H1 (cell line): ENCODE measurements at regions not wholly inside any gene's neighbourhood (a gene's known extent, or its start where the extent isn't known, plus 50 kb on each side); places are given as distances from the start of the nearest gene placed in this dataset.

ENCODE experiments used
- CTCF ChIA-PET: fragments of 300-600 bp; sonication (Branson Sonifier 250); formaldehyde crosslinking; loops from one replicate; lab custom pipeline; 2021; ENCODE audit not compliant: partially characterized antibody; lab: Charles Lee
- POLR2A ChIA-PET: fragments of 300-600 bp; sonication (Branson Sonifier 250); formaldehyde crosslinking; loops from one replicate; lab custom pipeline; 2021; ENCODE audit warnings: inconsistent platforms; ENCODE audit not compliant: partially characterized antibody; lab: Charles Lee
- DNase-seq, 2 experiments: peaks; one replicate each; pipeline versions ENCODE4 v3.0.0 to v3.0.0-alpha.2; 2010 to 2022; ENCODE audit warnings: low spot score in 2 of 2, low read depth in 1 of 2, mixed read lengths in 1 of 2
- FAIRE-seq: peaks from 2 replicates; lab custom pipeline; 2011; peaks lifted over from hg19 to GRCh38; lab: Jason Lieb, UNC
- H2AFZ ChIP-seq: 2 replicates; pipeline ENCODE4 v1.8.1; 2012; ENCODE audit warnings: low read length, inconsistent platforms
- H2AK5ac ChIP-seq: 2 replicates; pipeline ENCODE4 v1.6.1; 2013; ENCODE audit warnings: low read depth, low read length
- H2BK120ac ChIP-seq: replicated peaks from 2 replicates; pipeline ENCODE3; 2013; ENCODE audit warnings: low read depth, low read length, inconsistent platforms
- H2BK12ac ChIP-seq: 2 replicates; pipeline ENCODE4 v1.6.1; 2013; ENCODE audit warnings: low read depth, low read length
- H2BK15ac ChIP-seq: 2 replicates; pipeline ENCODE4 v1.6.1; 2013; ENCODE audit warnings: low read length
- H2BK20ac ChIP-seq: 2 replicates; pipeline ENCODE4 v1.6.1; 2013; ENCODE audit warnings: low read length
- H2BK5ac ChIP-seq: 2 replicates; pipeline ENCODE4 v1.6.1; 2013; ENCODE audit warnings: low read depth, low read length
- H3K14ac ChIP-seq: 2 replicates; pipeline ENCODE4 v1.6.1; 2013; ENCODE audit warnings: inconsistent platforms; ENCODE audit not compliant: insufficient read length
- H3K18ac ChIP-seq: 2 replicates; pipeline ENCODE4 v1.6.1; 2013; ENCODE audit warnings: low read length; ENCODE audit errors: extremely low read depth
- H3K23ac ChIP-seq: 2 replicates; pipeline ENCODE4 v1.6.1; 2013; ENCODE audit warnings: inconsistent platforms; ENCODE audit not compliant: insufficient read length
- H3K23me2 ChIP-seq: 2 replicates; pipeline ENCODE4 v1.6.1; 2013; ENCODE audit warnings: low read depth, low read length
- H3K27ac ChIP-seq: 2 replicates; pipeline ENCODE4 v1.6.1; 2011; ENCODE audit warnings: low read depth, low read length, inconsistent platforms
- H3K27me3 ChIP-seq, 4 experiments: replicated peaks in 1 of 4; 1 replicate in 1 of 4; 2 replicates in 3 of 4; pipeline versions ENCODE4 v1.6.1 to v1.8.1; 2011 to 2013; ENCODE audit warnings: low read length in 3 of 4, mild to moderate bottlenecking in 3 of 4, inconsistent platforms in 2 of 4, mixed read lengths in 2 of 4, moderate library complexity in 1 of 4; ENCODE audit not compliant: control insufficient read depth in 3 of 4, insufficient read depth in 3 of 4; ENCODE audit errors: extremely low read depth in 1 of 4
- H3K36me3 ChIP-seq, 4 experiments: 2 replicates each; pipeline versions ENCODE4 v1.6.1 to v1.8.1; 2011 to 2013; ENCODE audit warnings: mild to moderate bottlenecking in 4 of 4, low read length in 3 of 4, moderate library complexity in 2 of 4, control low read depth in 1 of 4, inconsistent platforms in 1 of 4; ENCODE audit not compliant: insufficient read depth in 4 of 4, control insufficient read depth in 2 of 4
- H3K4ac ChIP-seq: replicated peaks from 2 replicates; pipeline ENCODE3; 2013; ENCODE audit warnings: low read length, low read depth, mixed read lengths, inconsistent platforms; ENCODE audit not compliant: insufficient read length
- H3K4me1 ChIP-seq, 4 experiments: replicated peaks in 1 of 4; 1 replicate in 1 of 4; 2 replicates in 3 of 4; pipeline versions ENCODE4 v1.6.1 to v1.8.1; 2011 to 2013; ENCODE audit warnings: low read length in 3 of 4, inconsistent platforms in 2 of 4, mixed read lengths in 1 of 4; ENCODE audit not compliant: insufficient read depth in 4 of 4, control insufficient read depth in 3 of 4
- H3K4me2 ChIP-seq, 2 experiments: 2 replicates each; pipeline versions ENCODE4 v1.6.1 to v1.8.1; 2011 to 2013; ENCODE audit warnings: low read depth in 2 of 2, low read length in 2 of 2, control low read depth in 1 of 2, inconsistent platforms in 1 of 2, mild to moderate bottlenecking in 1 of 2; ENCODE audit not compliant: insufficient read depth in 1 of 2
- H3K4me3 ChIP-seq, 4 experiments: fragments of 200-600, 300-600 bp in 1 of 4; sonication (generic), shearing (Covaris generic), sonication (Bioruptor Twin) in 1 of 4; 2 replicates each; pipeline versions ENCODE4 v1.5.1 to v1.8.1; 2011 to 2016; ENCODE audit warnings: low read length in 4 of 4, low read depth in 3 of 4, control low read depth in 2 of 4, inconsistent platforms in 2 of 4, mild to moderate bottlenecking in 2 of 4, mixed read lengths in 1 of 4, moderate library complexity in 1 of 4; ENCODE audit not compliant: insufficient read depth in 2 of 4; ENCODE audit errors: extremely low read depth in 1 of 4
- H3K56ac ChIP-seq: replicated peaks from 2 replicates; pipeline ENCODE3; 2013; ENCODE audit warnings: low read depth, mild to moderate bottlenecking, mixed read lengths, low read length, inconsistent platforms; ENCODE audit not compliant: insufficient read length
- H3K79me1 ChIP-seq: 2 replicates; pipeline ENCODE4 v1.6.1; 2013; ENCODE audit warnings: low read depth, low read length, control low read depth
- H3K79me2 ChIP-seq, 2 experiments: 2 replicates each; pipeline versions ENCODE4 v1.6.1 to v1.8.1; 2012 to 2013; ENCODE audit warnings: low read length in 2 of 2, mild to moderate bottlenecking in 2 of 2, inconsistent platforms in 1 of 2; ENCODE audit not compliant: insufficient read depth in 2 of 2, control insufficient read depth in 1 of 2
- H3K9ac ChIP-seq, 4 experiments: replicated peaks in 1 of 4; 1 replicate in 1 of 4; 2 replicates in 3 of 4; pipeline versions ENCODE4 v1.6.1 to v1.8.1; 2011 to 2013; ENCODE audit warnings: low read depth in 3 of 4, low read length in 3 of 4, control low read depth in 2 of 4, mild to moderate bottlenecking in 2 of 4, moderate library complexity in 2 of 4, inconsistent platforms in 1 of 4; ENCODE audit errors: extremely low read depth in 1 of 4
- H3K9me3 ChIP-seq, 2 experiments: 2 replicates each; pipeline versions ENCODE4 v1.6.1 to v1.8.1; 2012 to 2013; ENCODE audit warnings: mild to moderate bottlenecking in 2 of 2, moderate library complexity in 2 of 2, control low read depth in 1 of 2, inconsistent platforms in 1 of 2, low read depth in 1 of 2, low read length in 1 of 2, mixed read lengths in 1 of 2; ENCODE audit not compliant: insufficient read depth in 2 of 2
- H4K20me1 ChIP-seq, 2 experiments: replicated peaks in 1 of 2; 2 replicates each; pipeline versions ENCODE3 to v1.8.1; 2011 to 2013; ENCODE audit warnings: inconsistent platforms in 2 of 2, low read length in 2 of 2, mild to moderate bottlenecking in 1 of 2; ENCODE audit not compliant: insufficient read depth in 2 of 2, control insufficient read depth in 1 of 2
- H4K5ac ChIP-seq: 2 replicates; pipeline ENCODE4 v1.6.1; 2013; ENCODE audit warnings: low read length, low read depth, mixed read lengths, inconsistent platforms; ENCODE audit not compliant: insufficient read length
- H4K8ac ChIP-seq: 2 replicates; pipeline ENCODE4 v1.8.0; 2013; ENCODE audit warnings: mild to moderate bottlenecking, moderate library complexity, low read length, inconsistent platforms; ENCODE audit not compliant: insufficient read depth; ENCODE audit errors: extremely low read depth
- H4K91ac ChIP-seq: replicated peaks from 2 replicates; pipeline ENCODE3; 2013; ENCODE audit warnings: low read length, mixed read lengths, inconsistent platforms; ENCODE audit not compliant: insufficient read length
- CREB1 ChIP-seq: IDR thresholded peaks from 2 replicates; pipeline ENCODE4 v1.6.1; 2012; ENCODE audit warnings: inconsistent platforms
- E2F6 ChIP-seq: IDR thresholded peaks from 2 replicates; pipeline ENCODE4 v1.6.1; 2012; ENCODE audit warnings: inconsistent platforms
- HDAC2 ChIP-seq, 2 experiments: fragments of 300-600 bp in 1 of 2; sonication (generic) in 1 of 2; IDR thresholded peaks; 2 replicates each; pipeline ENCODE4 v1.6.1; 2011 to 2012; ENCODE audit warnings: low read depth in 2 of 2, low read length in 2 of 2, mild to moderate bottlenecking in 2 of 2, moderate library complexity in 2 of 2, borderline replicate concordance in 1 of 2, inconsistent platforms in 1 of 2
- KDM4A ChIP-seq: IDR thresholded peaks from one replicate; pipeline ENCODE4 v1.7.1; 2012; ENCODE audit warnings: low read depth, mild to moderate bottlenecking, moderate library complexity, low read length, inconsistent platforms; ENCODE audit not compliant: severe bottlenecking
- MAX ChIP-seq: IDR thresholded peaks from 2 replicates; pipeline ENCODE4 v1.6.1; 2012; ENCODE audit warnings: inconsistent platforms
- WGBS, 2 experiments: shearing (Covaris generic) in 1 of 2; methylation state at CpG; one replicate each; pipeline versions ENCODE4 v1.1.6 to v1.1.7; 2013 to 2015; ENCODE audit warnings: low lambda C conversion rate in 2 of 2, mixed read lengths in 2 of 2, inconsistent platforms in 1 of 2, low coverage in 1 of 2, missing lambda C conversion rate in 1 of 2; ENCODE audit not compliant: insufficient replicate concordance in 2 of 2, insufficient coverage in 1 of 2, insufficient read length in 1 of 2; ENCODE audit errors: extremely low coverage in 1 of 2, missing lambda C conversion rate in 1 of 2; 5-methylcytosine and 5-hydroxymethylcytosine counted together

- H2BK15ac ChIP-seq = no peak overlapping the region
- no peak overlapping the region for H3K23ac ChIP-seq
- H3K9me3 ChIP-seq = no peaks in the 10 kb centered on the region
- H3K79me2 ChIP-seq = no peaks in the 10 kb centered on the region
- H3K9ac ChIP-seq = no peak overlapping the region
- no peak overlapping the region for H3K4ac ChIP-seq
- TF ChIP-seq KDM4A (no peak), CREB1 (no peak), MAX (no peak), E2F6 (no peak), HDAC2 (IDR thresholded peaks at IDR 0.05; ENCODE audit: borderline replicate concordance in 1 of 2, low read depth in 2 of 2, low read length in 2 of 2) (no peak)
- ChIA-PET CTCF (no interaction called here), POLR2A (no interaction called here)
- no peaks in the 10 kb centered on the region for H3K4me1 ChIP-seq
- no peak overlapping the region for H3K18ac ChIP-seq
- no peak overlapping the region for H2AK5ac ChIP-seq
- no peak overlapping the region for H2BK5ac ChIP-seq
- H3K23me2 ChIP-seq = no peaks in the 10 kb centered on the region
- H2AFZ ChIP-seq = no peak overlapping the region
- H2BK20ac ChIP-seq = no peak overlapping the region
- H3K79me1 ChIP-seq = no peaks in the 10 kb centered on the region
- 95% methylated on average over 3 of the region's 3 CpGs; no CpG with 5 or more reads in 1 of the 2 experiments for WGBS, 2 experiments
- no peak for DNase-seq
- no peaks in the 10 kb centered on the region for H3K27me3 ChIP-seq
- no peak overlapping the region for H3K4me3 ChIP-seq
- H4K91ac ChIP-seq = no peak overlapping the region
- FAIRE-seq = no peak
- no peak overlapping the region for H3K4me2 ChIP-seq
- no peaks in the 10 kb centered on the region for H4K20me1 ChIP-seq
- H3K56ac ChIP-seq = no peak overlapping the region
- no peak overlapping the region for H4K8ac ChIP-seq
- H2BK120ac ChIP-seq = no peak overlapping the region
- H4K5ac ChIP-seq = no peak overlapping the region
- H3K14ac ChIP-seq = no peak overlapping the region
- H3K27ac ChIP-seq = no peak overlapping the region
- H3K36me3 ChIP-seq = no peaks in the 10 kb centered on the region
- H2BK12ac ChIP-seq = no peak overlapping the region
Observed at GRCh38 chrX:128883650-128884049, 639.6 kb downstream of the SMARCA1 start.
